PC-9 (cell line): ENCODE measurements at regions not wholly inside any gene's neighbourhood (a gene's known extent, or its start where the extent isn't known, plus 50 kb on each side); places are given as distances from the start of the nearest gene placed in this dataset.

Experiments used
- CTCF ChIP-seq: fragments of 200-600 bp; sonication (generic); conservative IDR thresholded peaks from 2 replicates; pipeline ENCODE4 v1.6.1; 2017; ENCODE audit warnings: mixed run types, antibody characterized with exemption, mild to moderate bottlenecking, moderate library complexity
- EZH2 ChIP-seq: fragments of 200-600 bp; sonication (generic); IDR thresholded peaks from 2 replicates; pipeline ENCODE4 v1.8.0; 2017; ENCODE audit warnings: antibody characterized with exemption, low read depth

- TF ChIP-seq CTCF: no peak
- TF ChIP-seq EZH2: no peak
Observed at GRCh38 chr5:29157975-29158374, 2035.5 kb upstream of the CDH6 start.
